Activated naive CD8-positive, alpha-beta T cell treated with anti-CD3 and anti-CD28 coated beads, Interleukin-2, amount 10 ng/mL, durations not matched to agents 7 days and 5 days (primary cell): ENCODE measurements at regions not wholly inside any gene's neighbourhood (a gene's known extent, or its start where the extent isn't known, plus 50 kb on each side); places are given as distances from the start of the nearest gene placed in this dataset.
"Not testable (repeated sequence)": the region's sequence is repeated elsewhere in the genome, so short reads cannot be mapped to it uniquely, and the experiment has no call there.

ENCODE experiments used
- ATAC-seq: fragments of 150-1000 bp; cut with Tn5 transposase; one replicate; pipeline ENCODE4 v1.10.0; 2021; ENCODE audit warnings: low read depth, moderate library complexity
- POLR2A ChIA-PET: fragments of 350-600 bp; sonication (Branson Sonifier 250); formaldehyde crosslinking; loops from one replicate; lab custom pipeline; 2021; ENCODE audit warnings: antibody characterized with exemption; lab: Charles Lee
- DNase-seq: peaks from one replicate; pipeline ENCODE4 v3.0.0; 2021
- H3K27ac Mint-ChIP-seq: one replicate; pipeline ENCODE4 v1.8.0; 2022; ENCODE audit warnings: mild to moderate bottlenecking, mixed read lengths
- H3K27me3 Mint-ChIP-seq: one replicate; pipeline ENCODE4 v1.8.0; 2022; ENCODE audit warnings: mild to moderate bottlenecking, moderate library complexity, mixed read lengths
- H3K36me3 Mint-ChIP-seq: one replicate; pipeline ENCODE4 v1.8.0; 2021; ENCODE audit warnings: mild to moderate bottlenecking, mixed read lengths
- H3K4me1 Mint-ChIP-seq: one replicate; pipeline ENCODE4 v1.8.0; 2021; ENCODE audit warnings: mixed read lengths
- H3K4me3 Mint-ChIP-seq: one replicate; pipeline ENCODE4 v1.8.0; 2022; ENCODE audit warnings: mild to moderate bottlenecking, moderate library complexity, mixed read lengths
- H3K9me3 Mint-ChIP-seq: one replicate; pipeline ENCODE4 v1.8.0; 2021; ENCODE audit warnings: mixed read lengths

DNA sequence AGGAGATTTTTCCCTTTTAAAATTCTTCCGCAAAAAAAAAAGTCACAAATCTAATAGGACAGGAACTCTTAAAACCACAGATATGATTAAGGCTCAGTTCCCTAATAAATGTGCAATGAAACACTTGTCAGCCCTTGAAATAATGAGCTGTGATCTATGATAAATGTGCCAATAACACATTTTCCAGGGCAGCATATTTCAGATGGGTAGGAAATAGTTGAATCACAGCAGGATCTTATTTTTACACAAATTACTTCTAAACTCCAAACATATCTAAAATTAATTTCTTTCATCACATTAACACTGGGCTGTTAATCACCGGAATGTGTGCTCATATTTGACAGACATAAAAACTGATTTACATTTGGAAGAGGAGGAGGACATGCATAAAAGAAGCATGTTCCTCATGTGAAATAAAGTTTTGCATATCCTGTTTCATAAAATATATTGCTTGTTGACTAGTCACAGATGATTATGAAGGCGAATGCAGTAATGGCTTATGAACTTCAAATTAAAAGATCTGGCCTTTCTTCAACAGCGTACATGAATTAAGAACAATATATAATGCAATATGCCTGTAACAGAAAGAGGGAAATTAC is 281.4 kb downstream of the PAX3 start:
- no peak for ATAC-seq
- POLR2A ChIA-PET: no interaction called here
- DNase-seq: no peak
- Mint-ChIP-seq H3K4me1 (no peaks in the 10 kb centered on the region), H3K27ac (no peak overlapping the region), H3K4me3 (no peak overlapping the region), H3K27me3 (no peaks in the 10 kb centered on the region), H3K36me3 (no peaks in the 10 kb centered on the region), H3K9me3 (no peaks in the 10 kb centered on the region)

DNA sequence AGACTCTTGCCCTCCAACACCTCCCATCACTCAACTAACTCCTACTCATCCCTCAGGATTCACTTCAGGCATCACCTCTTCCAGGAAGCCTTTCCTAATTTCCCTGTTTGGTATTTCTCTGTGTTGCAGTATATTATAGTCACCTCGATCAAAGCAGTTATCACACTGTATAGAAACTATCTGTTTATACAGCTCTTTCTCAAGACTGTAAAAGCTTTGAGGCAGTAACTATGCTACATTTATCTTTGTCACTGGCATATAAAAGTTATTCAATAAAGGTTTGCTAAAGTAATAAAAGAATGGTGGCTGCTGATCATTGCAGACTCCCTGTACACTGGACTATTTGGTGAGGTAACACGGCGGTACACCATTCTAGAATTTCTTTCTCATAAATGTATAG is 284.9 kb downstream of the PAX3 start:
- DNase-seq (no peak), ATAC-seq (no peak)
- Mint-ChIP-seq H3K9me3 (no peaks in the 10 kb centered on the region), H3K4me3 (no peak overlapping the region), H3K4me1 (no peaks in the 10 kb centered on the region), H3K27me3 (no peaks in the 10 kb centered on the region), H3K36me3 (no peaks in the 10 kb centered on the region), H3K27ac (no peak overlapping the region)
- POLR2A ChIA-PET: no interaction called here

DNA sequence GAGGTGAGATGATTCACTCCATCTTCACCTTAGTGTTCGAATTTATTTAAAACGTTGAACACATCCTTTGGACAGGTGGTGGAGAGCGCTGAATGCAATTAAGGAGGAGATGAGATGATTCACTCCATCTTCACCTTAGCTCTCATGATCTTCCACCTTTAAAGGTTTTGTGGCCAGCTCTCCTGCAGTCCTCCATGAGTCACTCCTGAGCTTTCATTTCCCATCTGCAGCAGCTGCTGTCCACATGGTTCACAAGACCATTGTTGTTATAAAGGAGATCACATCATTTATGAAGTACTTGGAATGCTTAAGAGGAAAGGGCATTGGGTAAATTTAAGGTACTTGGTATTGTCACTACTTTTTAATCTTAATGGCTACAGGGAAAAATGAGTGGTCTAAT is 298.5 kb downstream of the PAX3 start:
- Mint-ChIP-seq H3K9me3 (no peaks in the 10 kb centered on the region), H3K4me1 (no peaks in the 10 kb centered on the region), H3K27me3 (no peaks in the 10 kb centered on the region), H3K4me3 (no peak overlapping the region), H3K36me3 (no peaks in the 10 kb centered on the region), H3K27ac (no peak overlapping the region)
- POLR2A ChIA-PET: no interaction called here
- no peak for ATAC-seq
- DNase-seq: no peak

DNA sequence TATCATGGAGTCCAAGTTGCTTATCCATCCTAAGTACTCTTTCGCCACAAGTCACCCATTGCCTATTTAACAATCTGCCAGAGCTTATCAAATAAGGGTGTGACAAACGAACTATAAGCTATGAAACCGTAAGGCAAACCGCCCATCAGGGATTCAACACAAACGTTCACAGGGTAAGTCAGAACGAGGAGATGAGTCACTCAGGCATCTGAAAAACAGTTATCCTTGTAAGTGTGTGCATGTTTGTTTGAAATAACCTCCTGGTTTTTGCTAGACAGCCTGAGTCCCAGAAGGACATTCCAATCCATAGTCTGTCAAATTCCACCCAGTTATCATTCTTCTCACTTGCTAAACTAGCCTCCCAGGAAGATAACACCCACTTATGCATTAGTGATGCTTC is 299.1 kb downstream of the PAX3 start:
- H3K27me3 Mint-ChIP-seq: no peaks in the 10 kb centered on the region
- no peaks in the 10 kb centered on the region for H3K9me3 Mint-ChIP-seq

DNA sequence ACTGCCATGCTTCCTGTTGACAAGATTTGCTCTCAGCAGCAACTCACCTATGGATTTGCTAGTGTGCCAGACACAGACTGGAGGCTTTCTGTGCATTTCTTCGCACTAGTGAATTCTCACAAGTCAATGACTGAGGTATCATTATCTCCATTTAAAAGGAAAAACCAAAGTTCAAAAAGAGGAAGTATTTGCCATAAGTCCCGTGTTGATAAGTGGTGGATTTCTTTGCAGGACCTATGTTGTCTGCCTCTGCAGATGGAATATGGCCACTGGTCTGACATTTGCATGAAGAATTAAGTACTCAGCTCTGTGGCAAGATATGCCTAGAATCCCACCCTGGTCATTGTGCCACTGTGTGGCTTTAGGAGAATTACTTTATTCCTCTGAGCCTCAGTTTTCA is 299.6 kb downstream of the PAX3 start:
- Mint-ChIP-seq H3K4me3 (no peak overlapping the region), H3K4me1 (no peaks in the 10 kb centered on the region), H3K27ac (no peak overlapping the region), H3K36me3 (no peaks in the 10 kb centered on the region), H3K27me3 (no peaks in the 10 kb centered on the region), H3K9me3 (no peaks in the 10 kb centered on the region)
- ATAC-seq: no peak
- POLR2A ChIA-PET: no interaction called here
- DNase-seq: no peak

More for the DNA sequence above, 299.1 kb downstream of the PAX3 start:
- H3K36me3 Mint-ChIP-seq: no peaks in the 10 kb centered on the region
- no peaks in the 10 kb centered on the region for H3K4me1 Mint-ChIP-seq
- no peak for ATAC-seq
- no peak overlapping the region for H3K4me3 Mint-ChIP-seq
- no peak overlapping the region for H3K27ac Mint-ChIP-seq
- POLR2A ChIA-PET: no interaction called here
- DNase-seq: no peak

DNA sequence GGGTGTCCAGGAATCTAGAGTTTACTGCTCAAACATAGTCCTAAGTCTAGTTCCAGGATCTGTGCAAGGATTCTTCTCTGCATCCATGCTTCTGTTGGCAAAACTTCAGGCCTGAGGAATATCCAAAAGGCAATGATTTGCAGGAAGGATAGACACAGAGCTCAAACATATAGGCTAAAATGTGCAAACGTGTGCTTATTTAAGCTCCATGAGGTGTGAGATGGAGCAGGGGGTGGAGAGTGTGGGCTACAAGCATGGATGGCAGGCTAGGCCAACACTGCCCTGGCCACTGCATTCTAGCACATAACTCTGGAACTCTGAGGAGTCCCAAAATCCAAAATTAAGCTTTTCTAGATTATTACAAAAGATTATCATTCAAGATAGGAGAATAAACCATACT is 301.1 kb downstream of the PAX3 start:
- H3K27ac Mint-ChIP-seq: no peak overlapping the region

DNA sequence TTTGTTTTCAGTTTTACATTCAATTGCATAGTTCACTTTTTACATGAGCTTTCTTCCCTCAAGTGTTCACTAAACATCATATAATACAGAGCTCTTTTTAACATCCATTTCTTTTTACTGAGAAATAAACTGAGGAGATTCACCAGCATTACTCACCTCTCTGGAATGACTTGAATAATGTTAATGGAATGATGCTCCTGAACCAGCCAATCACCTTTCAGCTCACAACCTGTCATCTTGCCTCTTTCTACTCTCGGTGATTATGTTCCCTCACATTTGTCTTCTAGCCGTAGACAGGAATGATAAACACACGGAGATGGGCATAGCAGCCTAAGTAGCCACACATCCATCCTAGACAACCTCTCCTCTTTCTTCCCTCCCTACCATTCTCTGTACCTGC is 301.7 kb downstream of the PAX3 start:
- DNase-seq (no peak), ATAC-seq (no peak)
- H3K4me1 Mint-ChIP-seq: no peaks in the 10 kb centered on the region
- no peaks in the 10 kb centered on the region for H3K9me3 Mint-ChIP-seq
- no peak overlapping the region for H3K27ac Mint-ChIP-seq
- POLR2A ChIA-PET: no interaction called here
- no peaks in the 10 kb centered on the region for H3K27me3 Mint-ChIP-seq
- no peak overlapping the region for H3K4me3 Mint-ChIP-seq
- no peaks in the 10 kb centered on the region for H3K36me3 Mint-ChIP-seq

More for the DNA sequence above, 301.1 kb downstream of the PAX3 start:
- Mint-ChIP-seq H3K27me3 (no peaks in the 10 kb centered on the region), H3K9me3 (no peaks in the 10 kb centered on the region), H3K4me1 (no peaks in the 10 kb centered on the region), H3K4me3 (no peak overlapping the region), H3K36me3 (no peaks in the 10 kb centered on the region)
- DNase-seq: no peak
- ATAC-seq: no peak
- POLR2A ChIA-PET: no interaction called here

DNA sequence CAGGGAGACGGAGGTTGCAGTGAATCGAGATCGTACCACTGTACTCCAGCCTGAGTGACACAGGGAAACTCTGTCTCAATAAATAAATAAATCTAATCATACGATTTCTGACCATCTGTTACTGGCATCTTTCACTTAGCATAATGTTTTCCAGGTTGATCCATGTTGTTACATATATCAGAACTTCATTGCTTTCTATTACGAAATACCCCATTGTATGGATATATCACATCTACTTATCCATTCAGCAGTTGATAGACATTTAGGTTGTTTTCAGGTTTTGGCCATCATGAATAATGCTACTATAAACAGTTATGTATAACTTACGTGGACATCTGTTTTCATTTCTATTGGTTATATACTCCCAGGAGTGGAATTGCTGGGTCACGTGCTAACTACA is 303.9 kb downstream of the PAX3 start:
- Mint-ChIP-seq H3K9me3 (no peaks in the 10 kb centered on the region), H3K4me3 (no peak overlapping the region), H3K27me3 (no peaks in the 10 kb centered on the region), H3K4me1 (no peaks in the 10 kb centered on the region), H3K27ac (no peak overlapping the region), H3K36me3 (no peaks in the 10 kb centered on the region)
- POLR2A ChIA-PET: no interaction called here
- ATAC-seq: no peak
- DNase-seq: no peak

DNA sequence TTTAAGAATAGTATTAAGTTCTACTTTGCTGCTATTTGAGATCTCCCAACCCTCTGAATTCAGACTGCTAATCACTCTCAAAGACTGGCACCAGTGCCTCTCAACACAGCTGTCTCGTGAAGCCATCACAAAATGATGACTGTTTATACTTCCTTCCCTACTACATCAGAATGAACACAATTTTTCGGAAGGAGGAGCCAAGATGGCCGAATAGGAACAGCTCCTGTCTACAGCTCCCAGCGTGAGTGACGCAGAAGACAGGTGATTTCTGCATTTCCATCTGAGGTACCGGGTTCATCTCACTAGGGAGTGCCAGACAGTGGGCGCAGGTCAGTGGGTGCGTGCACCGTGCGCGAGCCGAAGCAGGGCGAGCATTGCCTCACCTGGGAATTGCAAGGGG is 314.4 kb downstream of the PAX3 start:
- H3K9me3 Mint-ChIP-seq, H3K4me3 Mint-ChIP-seq, H3K27me3 Mint-ChIP-seq, H3K4me1 Mint-ChIP-seq, DNase-seq, H3K36me3 Mint-ChIP-seq, ATAC-seq, POLR2A ChIA-PET, H3K27ac Mint-ChIP-seq: not testable (repeated sequence)

DNA sequence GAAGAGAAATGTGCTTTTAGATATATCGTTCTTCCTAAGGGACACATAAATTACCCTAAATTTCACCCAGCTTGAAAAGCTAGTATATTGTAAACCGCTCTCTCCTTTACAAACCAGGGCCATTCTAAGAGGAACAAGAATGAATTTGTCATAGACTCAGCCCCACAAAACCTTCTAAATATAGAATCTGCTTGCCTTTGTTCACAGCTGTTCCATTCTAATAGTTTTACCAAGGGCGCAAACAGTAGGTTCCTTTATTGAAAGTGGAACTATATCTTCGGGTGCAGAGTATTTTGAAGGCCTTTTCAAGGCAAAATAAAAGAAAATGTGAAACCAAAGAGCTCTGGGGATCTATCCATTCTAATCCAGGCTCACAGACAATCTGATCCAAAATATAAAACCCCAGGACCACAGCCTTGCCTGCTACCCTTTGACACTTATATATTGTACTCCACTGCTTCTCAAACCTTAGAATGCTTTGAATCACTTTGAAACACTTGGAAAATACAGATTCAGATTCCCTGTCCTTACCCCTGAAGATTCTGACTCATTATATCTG is 316.8 kb downstream of the PAX3 start:
- ATAC-seq: no peak

DNA sequence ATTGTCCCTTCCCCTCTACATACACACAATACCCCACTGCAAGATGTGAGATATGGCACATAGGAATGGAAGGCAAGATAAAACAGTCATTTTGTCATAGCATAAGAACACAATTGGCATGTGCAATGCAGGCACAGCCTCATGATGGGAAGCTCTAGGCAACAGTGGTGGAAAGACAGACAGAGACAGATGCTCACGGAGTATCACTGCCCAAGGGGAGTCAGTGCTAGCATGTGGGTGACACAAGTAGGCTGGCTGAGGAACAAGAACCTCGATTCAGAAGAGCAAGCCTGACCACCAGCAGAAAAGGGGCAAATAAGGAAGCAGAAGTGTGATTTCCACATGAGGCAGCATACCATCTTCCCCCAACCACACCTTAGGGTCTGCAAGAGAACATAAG is 323.6 kb downstream of the PAX3 start:
- DNase-seq (no peak), ATAC-seq (no peak)
- no peaks in the 10 kb centered on the region for H3K4me1 Mint-ChIP-seq
- H3K4me3 Mint-ChIP-seq: no peak overlapping the region
- POLR2A ChIA-PET: no interaction called here
- no peaks in the 10 kb centered on the region for H3K36me3 Mint-ChIP-seq
- no peaks in the 10 kb centered on the region for H3K27me3 Mint-ChIP-seq
- H3K9me3 Mint-ChIP-seq: peaks cover 2% of the 10 kb centered on the region
- H3K27ac Mint-ChIP-seq: no peak overlapping the region

More for the DNA sequence above, 316.8 kb downstream of the PAX3 start:
- H3K4me3 Mint-ChIP-seq: no peak overlapping the region
- POLR2A ChIA-PET: no interaction called here
- no peaks in the 10 kb centered on the region for H3K27me3 Mint-ChIP-seq
- no peak for DNase-seq
- H3K9me3 Mint-ChIP-seq: peaks cover 3% of the 10 kb centered on the region
- no peaks in the 10 kb centered on the region for H3K4me1 Mint-ChIP-seq
- no peak overlapping the region for H3K27ac Mint-ChIP-seq
- no peaks in the 10 kb centered on the region for H3K36me3 Mint-ChIP-seq

DNA sequence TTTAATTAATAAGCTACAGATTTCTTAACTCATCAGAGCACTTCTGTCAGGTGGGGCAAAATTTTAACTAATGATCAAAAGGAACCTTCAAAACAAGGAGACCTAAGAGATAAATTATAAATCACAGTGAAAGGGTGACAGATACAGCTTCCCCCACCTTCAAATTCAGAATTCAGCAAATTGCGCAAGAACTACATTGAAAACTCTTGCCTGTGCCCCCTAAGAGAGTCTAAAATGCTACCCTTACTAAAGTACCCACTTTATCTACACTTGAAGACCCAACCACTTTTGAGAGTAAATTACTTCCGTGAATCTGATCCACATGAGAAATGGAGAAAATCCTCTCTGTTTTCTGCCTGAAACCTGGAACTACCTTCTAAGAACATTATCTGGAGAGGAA is 324.9 kb downstream of the PAX3 start:
- H3K36me3 Mint-ChIP-seq: no peaks in the 10 kb centered on the region
- DNase-seq: no peak
- POLR2A ChIA-PET: no interaction called here
- H3K4me3 Mint-ChIP-seq: no peak overlapping the region
- H3K27me3 Mint-ChIP-seq: no peaks in the 10 kb centered on the region
- H3K4me1 Mint-ChIP-seq: no peaks in the 10 kb centered on the region
- no peak for ATAC-seq
- no peak overlapping the region for H3K27ac Mint-ChIP-seq
- H3K9me3 Mint-ChIP-seq: peaks cover 2% of the 10 kb centered on the region

DNA sequence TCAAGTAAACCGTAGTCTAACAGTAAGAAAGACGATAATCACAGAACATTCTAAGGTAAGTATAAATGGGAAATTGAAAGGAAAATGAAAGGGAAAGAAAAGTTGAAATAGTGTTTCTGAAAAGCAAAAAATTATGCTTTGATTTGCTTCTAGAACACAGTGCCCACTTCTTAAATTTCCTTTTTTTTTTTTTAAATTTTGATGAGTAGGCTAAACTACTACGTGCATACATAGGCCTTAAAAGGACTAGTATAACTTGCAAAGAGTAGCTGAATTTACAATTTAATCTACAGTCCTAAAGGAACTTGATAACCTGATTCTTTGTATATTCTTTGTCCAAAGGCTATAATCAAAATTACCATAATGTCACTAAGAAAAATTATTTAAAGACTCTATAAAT is 325.3 kb downstream of the PAX3 start:
- H3K36me3 Mint-ChIP-seq: no peaks in the 10 kb centered on the region
- H3K27me3 Mint-ChIP-seq: no peaks in the 10 kb centered on the region
- no peak overlapping the region for H3K4me3 Mint-ChIP-seq
- DNase-seq: no peak
- peaks cover 2% of the 10 kb centered on the region for H3K9me3 Mint-ChIP-seq
- H3K4me1 Mint-ChIP-seq: no peaks in the 10 kb centered on the region
- no peak overlapping the region for H3K27ac Mint-ChIP-seq
- POLR2A ChIA-PET: no interaction called here
- no peak for ATAC-seq

DNA sequence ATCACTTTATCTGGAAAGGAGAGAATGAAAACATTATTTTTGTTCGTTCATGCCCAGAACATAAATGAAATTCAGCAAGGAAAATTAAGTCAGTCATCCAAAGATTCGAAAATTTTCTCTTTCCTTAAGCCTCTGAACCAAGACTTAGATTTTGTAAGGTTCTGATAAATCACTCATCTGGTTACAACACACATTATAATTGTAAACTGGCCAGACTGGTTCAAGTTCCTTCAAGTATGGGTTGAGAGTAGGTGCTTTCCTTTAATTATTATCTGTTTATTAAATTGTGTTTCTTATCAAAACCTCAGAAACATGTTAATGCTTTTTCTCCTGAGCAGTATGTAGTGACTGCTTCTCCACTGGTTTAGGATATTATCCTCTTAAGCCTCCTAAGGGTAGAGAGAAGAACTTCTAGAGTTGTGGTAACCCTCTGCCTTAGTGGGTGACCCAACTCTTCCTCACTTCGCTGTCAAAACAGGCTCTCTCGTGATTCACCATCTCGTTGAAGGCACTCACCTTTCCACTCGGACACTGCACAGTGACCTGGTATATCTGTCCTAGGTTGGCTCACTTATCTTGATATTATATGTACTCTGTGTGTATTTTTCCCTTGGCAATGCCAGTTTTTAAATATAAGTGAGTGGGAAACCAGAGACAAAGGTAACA is 325.9 kb downstream of the PAX3 start:
- H3K9me3 Mint-ChIP-seq: peaks cover 2% of the 10 kb centered on the region
- H3K36me3 Mint-ChIP-seq: no peaks in the 10 kb centered on the region
- H3K4me1 Mint-ChIP-seq: no peaks in the 10 kb centered on the region
- no peak for ATAC-seq
- H3K4me3 Mint-ChIP-seq: no peak overlapping the region
- H3K27ac Mint-ChIP-seq: no peak overlapping the region
- DNase-seq: no peak
- no peaks in the 10 kb centered on the region for H3K27me3 Mint-ChIP-seq
- POLR2A ChIA-PET: no interaction called here
